A673 (cell line): ENCODE measurements at regions not wholly inside any gene's neighbourhood (a gene's known extent, or its start where the extent isn't known, plus 50 kb on each side); places are given as distances from the start of the nearest gene placed in this dataset.

Experiments
- BruUV-seq: library from RNA; stranded (reverse); fragments of 400-500 nt; replicated peaks from 2 replicates; lab custom pipeline; 2021; lab: Mats Ljungman, UMichigan
- CTCF ChIA-PET: fragments of 300-600 bp; sonication (Branson Sonifier 250); formaldehyde crosslinking; loops from one replicate; lab custom pipeline; 2022; ENCODE audit warnings: antibody characterized with exemption; lab: Charles Lee
- POLR2A ChIA-PET: fragments of 300-600 bp; sonication (Branson Sonifier 250); formaldehyde crosslinking; loops from one replicate; lab custom pipeline; 2022; ENCODE audit warnings: antibody characterized with exemption; ENCODE audit not compliant: low non-redundant PET; lab: Charles Lee
- DNase-seq: peaks from one replicate; pipeline ENCODE4 v3.0.0-alpha.2; 2015; ENCODE audit warnings: low spot score
- H3K27ac ChIP-seq: fragments of 200-600 bp; sonication (generic); 2 replicates; pipeline ENCODE4 v1.5.1; 2016; ENCODE audit warnings: mixed run types, low read depth, mild to moderate bottlenecking, mixed read lengths, antibody characterized with exemption, low read length; ENCODE audit not compliant: poor library complexity, severe bottlenecking
- H3K27me3 ChIP-seq: fragments of 200-600 bp; sonication (generic); replicated peaks from 2 replicates; pipeline ENCODE4 v1.6.1; 2017; ENCODE audit warnings: mixed run types, low read depth, mild to moderate bottlenecking, mixed read lengths, antibody characterized with exemption, low read length; ENCODE audit not compliant: insufficient read depth, poor library complexity
- H3K36me3 ChIP-seq: fragments of 200-600 bp; sonication (generic); 2 replicates; pipeline ENCODE4 v1.6.1; 2016; ENCODE audit warnings: mixed run types, mild to moderate bottlenecking, mixed read lengths, antibody characterized with exemption, low read length; ENCODE audit not compliant: insufficient read depth, poor library complexity, severe bottlenecking
- H3K4me1 ChIP-seq: fragments of 200-600 bp; sonication (generic); 2 replicates; pipeline ENCODE4 v1.6.1; 2017; ENCODE audit warnings: mixed run types, mild to moderate bottlenecking, mixed read lengths, antibody characterized with exemption, low read length; ENCODE audit not compliant: insufficient read depth, poor library complexity, severe bottlenecking
- H3K4me3 ChIP-seq: fragments of 200-600 bp; sonication (generic); 2 replicates; pipeline ENCODE4 v1.5.1; 2016; ENCODE audit warnings: low read depth, mixed run types, mild to moderate bottlenecking, mixed read lengths, low read length; ENCODE audit not compliant: poor library complexity, severe bottlenecking
- H3K9me3 ChIP-seq: fragments of 200-600 bp; sonication (generic); 2 replicates; pipeline ENCODE4 v1.6.1; 2016; ENCODE audit warnings: mixed run types, low read depth, mild to moderate bottlenecking, mixed read lengths, antibody characterized with exemption, low read length; ENCODE audit not compliant: poor library complexity, severe bottlenecking
- EZH2 ChIP-seq: fragments of 200-600 bp; sonication (generic); IDR thresholded peaks from 2 replicates; pipeline ENCODE4 v1.6.1; 2017; ENCODE audit warnings: borderline replicate concordance, low read depth, mild to moderate bottlenecking, mixed read lengths, antibody characterized with exemption, low read length; ENCODE audit not compliant: poor library complexity, severe bottlenecking
- intact Hi-C: fragments of 100-400 bp; cut with micrococcal nuclease; formaldehyde crosslinking; loops from one replicate; pipeline ENCODE4 v1.10.0; 2022; ENCODE audit not compliant: unreplicated experiment
- TF ChIP-seq, protein P1 (sequence below): fragments of 300-800, 200-600 bp; sonication (generic); conservative IDR thresholded peaks from 2 replicates; pipeline ENCODE4 v1.5.1; 2017; ENCODE audit warnings: low read depth, mild to moderate bottlenecking, antibody characterized with exemption, low read length, moderate library complexity, mixed read lengths

DNA sequence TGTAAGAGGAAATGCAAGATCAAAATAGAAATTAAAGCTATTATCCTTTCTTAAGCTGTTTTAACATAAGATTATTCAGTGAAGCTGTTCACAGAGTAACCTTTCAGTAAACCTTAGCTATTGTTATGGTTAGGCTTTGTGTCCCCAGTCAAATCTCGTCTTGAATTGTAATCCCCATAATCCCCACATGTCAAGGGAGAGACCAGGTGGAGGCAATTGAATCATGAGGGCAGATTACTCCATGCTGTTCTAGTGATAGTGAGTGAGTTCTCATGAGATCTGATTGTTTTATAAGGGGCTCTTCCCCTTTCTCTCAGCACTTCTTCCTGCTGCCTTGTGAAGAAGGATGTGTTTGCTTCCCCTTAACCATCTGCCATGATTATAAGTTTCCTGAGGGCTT, 424.4 kb downstream of the DSEL start:
- Histone ChIP-seq H3K27me3 (no peaks in the 10 kb centered on the region), H3K9me3 (no peaks in the 10 kb centered on the region), H3K4me1 (no peaks in the 10 kb centered on the region), H3K4me3 (no peak overlapping the region), H3K27ac (no peak overlapping the region), H3K36me3 (no peaks in the 10 kb centered on the region)
- ChIA-PET POLR2A (no interaction called here), CTCF (no interaction called here)
- DNase-seq, result no peak
- BruUV-seq, result no TSS peak
- intact Hi-C loops, result no loop called here
- TF ChIP-seq, protein P1, sequence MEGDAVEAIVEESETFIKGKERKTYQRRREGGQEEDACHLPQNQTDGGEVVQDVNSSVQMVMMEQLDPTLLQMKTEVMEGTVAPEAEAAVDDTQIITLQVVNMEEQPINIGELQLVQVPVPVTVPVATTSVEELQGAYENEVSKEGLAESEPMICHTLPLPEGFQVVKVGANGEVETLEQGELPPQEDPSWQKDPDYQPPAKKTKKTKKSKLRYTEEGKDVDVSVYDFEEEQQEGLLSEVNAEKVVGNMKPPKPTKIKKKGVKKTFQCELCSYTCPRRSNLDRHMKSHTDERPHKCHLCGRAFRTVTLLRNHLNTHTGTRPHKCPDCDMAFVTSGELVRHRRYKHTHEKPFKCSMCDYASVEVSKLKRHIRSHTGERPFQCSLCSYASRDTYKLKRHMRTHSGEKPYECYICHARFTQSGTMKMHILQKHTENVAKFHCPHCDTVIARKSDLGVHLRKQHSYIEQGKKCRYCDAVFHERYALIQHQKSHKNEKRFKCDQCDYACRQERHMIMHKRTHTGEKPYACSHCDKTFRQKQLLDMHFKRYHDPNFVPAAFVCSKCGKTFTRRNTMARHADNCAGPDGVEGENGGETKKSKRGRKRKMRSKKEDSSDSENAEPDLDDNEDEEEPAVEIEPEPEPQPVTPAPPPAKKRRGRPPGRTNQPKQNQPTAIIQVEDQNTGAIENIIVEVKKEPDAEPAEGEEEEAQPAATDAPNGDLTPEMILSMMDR, result no peak
- no peak for TF ChIP-seq EZH2

DNA sequence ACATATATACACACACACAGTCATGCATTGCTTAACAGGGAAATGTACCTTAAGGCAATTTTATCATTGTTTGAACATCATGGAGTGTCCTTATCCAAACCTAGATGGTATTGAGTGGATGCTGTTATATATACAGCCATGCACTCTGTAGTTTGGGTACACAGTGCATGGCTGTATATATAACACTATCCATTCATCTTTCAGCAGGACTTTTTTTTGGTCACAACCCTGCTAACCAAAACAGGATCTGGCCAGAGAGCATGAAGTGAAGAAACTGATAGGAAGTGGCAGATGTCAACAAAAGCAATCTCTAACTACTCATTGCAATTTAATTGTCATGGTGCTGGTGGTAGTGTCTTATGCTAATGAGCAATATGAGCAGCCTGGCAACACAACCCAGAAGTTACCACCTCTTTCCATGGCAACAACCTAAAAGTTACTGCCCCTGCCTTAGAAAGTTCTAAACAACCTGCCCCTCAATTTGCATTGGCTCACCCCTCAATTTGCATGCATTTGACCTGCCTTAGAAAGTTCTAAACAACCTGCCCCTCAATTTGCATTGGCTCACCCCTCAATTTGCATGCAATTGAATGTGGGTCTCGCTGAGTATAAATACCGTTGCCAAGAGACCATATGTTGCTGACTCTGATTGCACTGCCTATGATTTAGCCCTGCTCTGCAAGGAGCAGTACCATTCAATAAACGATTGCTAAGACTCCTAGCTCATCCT, 434.9 kb downstream of the DSEL start:
- no peaks in the 10 kb centered on the region for H3K4me1 ChIP-seq
- no peak for TF ChIP-seq EZH2
- TF ChIP-seq, protein P1, result no peak
- H3K27me3 ChIP-seq, result no peaks in the 10 kb centered on the region
- no peak overlapping the region for H3K4me3 ChIP-seq
- H3K27ac ChIP-seq, result no peak overlapping the region
- POLR2A ChIA-PET, result no interaction called here
- CTCF ChIA-PET, result no interaction called here
- intact Hi-C loops, result no loop called here
- BruUV-seq, result no TSS peak
- H3K36me3 ChIP-seq, result no peaks in the 10 kb centered on the region
- H3K9me3 ChIP-seq, result no peaks in the 10 kb centered on the region
- no peak for DNase-seq

DNA sequence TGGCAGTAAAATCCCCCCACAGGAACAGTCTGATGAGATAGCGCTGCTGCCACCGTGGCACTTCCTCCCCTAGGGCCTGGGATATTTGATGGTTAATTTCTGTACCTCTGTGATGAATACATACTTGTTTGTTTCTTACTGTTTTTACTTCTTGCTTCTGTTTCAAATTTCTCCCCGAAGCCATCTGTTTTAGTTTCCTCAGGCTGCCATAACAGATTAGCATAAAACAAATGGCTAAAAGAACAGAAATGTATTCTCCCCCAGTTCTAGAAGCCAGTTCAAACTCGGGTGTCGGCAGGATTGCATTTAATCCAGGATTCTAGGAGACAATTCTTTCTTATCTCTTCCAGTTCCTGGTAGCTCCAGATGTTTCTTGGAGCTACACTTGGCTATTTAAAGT, 435.9 kb downstream of the DSEL start:
- H3K27ac ChIP-seq, result no peak overlapping the region
- H3K27me3 ChIP-seq, result no peaks in the 10 kb centered on the region
- BruUV-seq, result no TSS peak
- H3K4me1 ChIP-seq, result no peaks in the 10 kb centered on the region
- no peak for TF ChIP-seq EZH2
- TF ChIP-seq, protein P1, result no peak
- intact Hi-C loops, result no loop called here
- H3K9me3 ChIP-seq, result no peaks in the 10 kb centered on the region
- DNase-seq, result no peak
- no peak overlapping the region for H3K4me3 ChIP-seq
- no peaks in the 10 kb centered on the region for H3K36me3 ChIP-seq
- CTCF ChIA-PET, result no interaction called here
- POLR2A ChIA-PET, result no interaction called here
